Lower lobe of right lung (tissue), 2 donors: ENCODE measurements at regions not wholly inside any gene's neighbourhood (a gene's known extent, or its start where the extent isn't known, plus 50 kb on each side); places are given as distances from the start of the nearest gene placed in this dataset.

Experiments
- ATAC-seq, 2 donors: fragments of 200-7000 bp; cut with Tn5 transposase; one replicate each; pipeline ENCODE4 v1.9.1; 2020 to 2022; ENCODE audit warnings: mild to moderate bottlenecking in 2 of 2, moderate library complexity in 2 of 2
- DNase-seq: peaks from one replicate; pipeline ENCODE4 v3.0.0-alpha.2; 2020
- H3K27ac ChIP-seq: fragments of 200-600 bp; one replicate; pipeline ENCODE4 v1.8.0; 2022
- H3K27me3 ChIP-seq: fragments of 200-600 bp; one replicate; pipeline ENCODE4 v1.8.0; 2022; ENCODE audit warnings: low read depth
- H3K36me3 ChIP-seq: fragments of 200-600 bp; one replicate; pipeline ENCODE4 v1.8.0; 2022; ENCODE audit warnings: mild to moderate bottlenecking
- H3K4me1 ChIP-seq: fragments of 200-600 bp; one replicate; pipeline ENCODE4 v1.8.0; 2022
- H3K4me3 ChIP-seq: fragments of 200-600 bp; one replicate; pipeline ENCODE4 v1.8.0; 2022; ENCODE audit warnings: mild to moderate bottlenecking
- H3K9me3 ChIP-seq: fragments of 200-600 bp; one replicate; pipeline ENCODE4 v1.8.0; 2022
- intact Hi-C: fragments of 100-400 bp; cut with DNase I; formaldehyde crosslinking; loops from one replicate; pipeline ENCODE4 v1.11.0; 2022
- TF ChIP-seq, protein P1 (sequence below): fragments of 200-600 bp; IDR thresholded peaks from one replicate; pipeline ENCODE4 v1.8.0; 2022; ENCODE audit warnings: antibody characterized with exemption, mild to moderate bottlenecking
- donor health status: DM: no; HTN: yes; CAD: no; lungs with severe emphysema.

DNA sequence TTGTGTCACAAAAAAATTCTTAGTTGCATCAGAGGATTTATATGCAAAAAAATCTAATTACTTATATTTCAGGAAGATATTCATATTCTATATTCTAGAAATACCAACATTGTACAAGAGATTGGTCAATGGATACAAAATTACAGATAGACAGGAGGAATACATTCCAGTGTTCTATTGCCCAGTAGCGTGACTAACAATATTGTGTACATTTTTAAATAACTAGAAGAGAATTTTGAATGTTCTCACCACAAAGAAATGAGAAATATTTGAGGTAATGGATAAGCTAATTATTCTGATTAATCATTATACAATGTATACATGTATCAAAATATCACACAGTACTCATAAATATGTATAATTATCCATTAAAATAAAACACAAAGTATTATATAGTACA is 253.3 kb downstream of the IPMK start:
- ATAC-seq (no peak), DNase-seq (no peak)
- Histone ChIP-seq H3K27ac (no peak overlapping the region), H3K9me3 (no peaks in the 10 kb centered on the region), H3K36me3 (no peaks in the 10 kb centered on the region), H3K4me3 (no peak overlapping the region), H3K27me3 (no peaks in the 10 kb centered on the region), H3K4me1 (no peaks in the 10 kb centered on the region)
- TF ChIP-seq, protein P1, sequence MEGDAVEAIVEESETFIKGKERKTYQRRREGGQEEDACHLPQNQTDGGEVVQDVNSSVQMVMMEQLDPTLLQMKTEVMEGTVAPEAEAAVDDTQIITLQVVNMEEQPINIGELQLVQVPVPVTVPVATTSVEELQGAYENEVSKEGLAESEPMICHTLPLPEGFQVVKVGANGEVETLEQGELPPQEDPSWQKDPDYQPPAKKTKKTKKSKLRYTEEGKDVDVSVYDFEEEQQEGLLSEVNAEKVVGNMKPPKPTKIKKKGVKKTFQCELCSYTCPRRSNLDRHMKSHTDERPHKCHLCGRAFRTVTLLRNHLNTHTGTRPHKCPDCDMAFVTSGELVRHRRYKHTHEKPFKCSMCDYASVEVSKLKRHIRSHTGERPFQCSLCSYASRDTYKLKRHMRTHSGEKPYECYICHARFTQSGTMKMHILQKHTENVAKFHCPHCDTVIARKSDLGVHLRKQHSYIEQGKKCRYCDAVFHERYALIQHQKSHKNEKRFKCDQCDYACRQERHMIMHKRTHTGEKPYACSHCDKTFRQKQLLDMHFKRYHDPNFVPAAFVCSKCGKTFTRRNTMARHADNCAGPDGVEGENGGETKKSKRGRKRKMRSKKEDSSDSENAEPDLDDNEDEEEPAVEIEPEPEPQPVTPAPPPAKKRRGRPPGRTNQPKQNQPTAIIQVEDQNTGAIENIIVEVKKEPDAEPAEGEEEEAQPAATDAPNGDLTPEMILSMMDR: no peak
- intact Hi-C loops: no loop called here

DNA sequence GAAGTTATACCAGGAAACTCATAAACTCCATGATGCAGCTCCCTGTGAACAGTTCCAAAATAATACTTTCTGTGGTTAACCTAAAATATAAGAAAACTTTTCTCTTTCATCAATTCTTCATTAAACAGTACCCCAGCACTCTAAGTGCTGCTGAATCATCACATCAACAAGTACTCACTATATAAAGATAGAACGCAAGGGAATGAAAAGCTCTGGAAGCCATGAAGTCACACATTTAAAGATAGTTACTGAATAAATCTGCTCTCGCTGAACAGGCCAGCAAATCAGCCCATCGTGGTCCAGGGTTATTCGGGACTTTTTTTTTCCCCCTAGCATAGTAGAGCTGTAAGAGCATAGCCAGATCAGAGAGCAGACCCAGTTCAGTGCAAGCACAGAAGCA is 254.3 kb downstream of the IPMK start:
- Histone ChIP-seq H3K27me3 (no peaks in the 10 kb centered on the region), H3K27ac (no peak overlapping the region), H3K36me3 (no peaks in the 10 kb centered on the region), H3K4me1 (no peaks in the 10 kb centered on the region), H3K4me3 (no peak overlapping the region), H3K9me3 (no peaks in the 10 kb centered on the region)
- ATAC-seq (no peak), DNase-seq (no peak)
- intact Hi-C loops: no loop called here
- TF ChIP-seq, protein P1: no peak

DNA sequence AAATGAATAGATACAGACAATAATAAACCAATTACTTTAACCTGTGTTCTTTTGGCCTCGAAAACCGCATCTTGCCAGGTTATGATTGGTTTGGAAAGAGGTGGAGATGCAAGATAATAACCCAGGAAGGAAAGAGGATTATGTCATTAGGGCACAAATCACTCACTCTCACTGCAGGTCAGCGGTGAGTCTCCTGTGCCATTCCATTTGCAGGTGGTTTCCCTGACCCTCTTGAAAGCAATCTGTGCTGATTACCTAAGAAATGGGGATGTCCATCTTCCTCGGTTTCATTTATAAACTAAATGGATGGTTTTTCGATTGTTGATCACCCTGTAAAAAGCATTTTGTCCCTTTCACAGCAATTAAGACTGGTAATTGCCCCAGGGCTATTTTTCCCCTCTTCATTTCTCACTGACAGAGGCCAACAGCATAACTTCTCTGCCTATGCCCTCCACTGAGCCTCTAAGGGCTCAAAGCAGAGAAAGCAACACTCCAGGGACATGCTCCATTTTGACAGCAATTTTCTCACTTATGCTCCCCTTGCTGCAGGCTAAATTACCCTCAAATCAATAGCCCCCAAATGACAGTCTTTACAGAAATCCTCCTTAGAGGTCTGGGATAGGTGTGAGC is 257.5 kb downstream of the IPMK start:
- Histone ChIP-seq H3K27ac (no peak overlapping the region), H3K9me3 (no peaks in the 10 kb centered on the region), H3K4me3 (no peak overlapping the region), H3K27me3 (no peaks in the 10 kb centered on the region), H3K4me1 (no peaks in the 10 kb centered on the region), H3K36me3 (no peaks in the 10 kb centered on the region)
- no peak for ATAC-seq
- DNase-seq: no peak
- TF ChIP-seq, protein P1: no peak
- intact Hi-C loops: no loop called here

DNA sequence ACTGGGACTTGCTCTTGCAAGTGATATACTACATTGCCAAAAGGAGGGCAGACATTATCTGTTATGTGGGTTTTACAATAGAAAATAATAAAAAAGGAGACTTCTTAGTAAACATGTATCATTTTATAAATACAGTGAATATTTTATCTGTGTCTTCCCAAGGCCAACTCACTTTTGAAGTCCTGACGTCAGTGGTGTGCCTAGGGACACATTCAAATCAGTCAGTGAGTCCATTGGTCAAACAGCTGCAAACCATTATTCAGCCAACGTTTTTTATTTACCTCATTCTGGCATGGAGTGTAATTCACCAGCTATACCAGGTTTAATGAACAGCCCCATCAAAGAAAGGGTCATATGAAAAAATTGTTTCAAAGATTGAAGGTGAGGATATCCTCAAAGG is 263.7 kb downstream of the IPMK start:
- Histone ChIP-seq H3K36me3 (no peaks in the 10 kb centered on the region), H3K9me3 (no peaks in the 10 kb centered on the region), H3K27ac (no peak overlapping the region), H3K27me3 (no peaks in the 10 kb centered on the region), H3K4me3 (no peak overlapping the region), H3K4me1 (no peaks in the 10 kb centered on the region)
- DNase-seq (no peak), ATAC-seq (no peak)
- intact Hi-C loops: no loop called here
- TF ChIP-seq, protein P1: no peak

DNA sequence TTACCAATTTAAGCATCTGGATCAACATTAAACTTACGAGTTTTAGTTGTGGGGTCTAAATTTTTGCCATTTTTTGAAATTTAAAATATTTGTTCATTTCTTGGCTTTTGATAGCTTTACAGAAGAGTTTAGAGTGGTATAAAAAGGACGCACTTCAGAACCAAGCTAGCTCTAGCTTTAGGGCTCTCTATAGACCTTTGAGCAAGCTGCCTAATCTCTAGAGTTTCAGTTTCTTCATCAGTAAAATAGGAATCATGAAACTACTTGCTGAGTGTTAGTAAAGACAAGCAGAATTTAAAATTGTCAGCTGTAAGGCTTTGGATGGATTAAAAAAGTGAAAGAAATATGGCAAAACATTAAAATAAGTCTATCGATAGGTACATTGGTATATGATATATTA is 266.5 kb downstream of the IPMK start:
- Histone ChIP-seq H3K4me1 (no peaks in the 10 kb centered on the region), H3K27ac (no peak overlapping the region), H3K4me3 (no peak overlapping the region), H3K27me3 (no peaks in the 10 kb centered on the region), H3K36me3 (no peaks in the 10 kb centered on the region), H3K9me3 (no peaks in the 10 kb centered on the region)
- intact Hi-C loops: no loop called here
- TF ChIP-seq, protein P1: no peak
- ATAC-seq (no peak), DNase-seq (no peak)

DNA sequence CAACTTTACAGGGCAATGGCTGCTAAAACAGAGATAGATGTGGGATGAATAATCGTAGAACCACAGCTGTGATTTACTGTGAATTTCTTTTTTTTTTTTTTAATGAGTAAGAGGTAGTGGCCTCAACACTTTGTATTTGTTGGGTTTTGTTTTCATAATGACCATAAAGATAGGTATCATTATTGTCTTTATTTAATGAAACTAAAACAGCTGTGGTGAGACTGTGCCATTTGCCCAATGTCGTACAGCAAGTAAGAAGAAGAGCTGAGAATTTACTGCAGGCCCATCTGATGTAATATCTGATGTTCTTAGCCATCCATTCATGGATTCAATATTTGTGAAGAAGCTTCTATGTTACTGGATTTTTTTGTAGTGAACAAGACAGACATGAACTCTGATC is 271.2 kb downstream of the IPMK start:
- DNase-seq: no peak
- H3K4me3 ChIP-seq: no peak overlapping the region
- H3K27me3 ChIP-seq: no peaks in the 10 kb centered on the region
- H3K36me3 ChIP-seq: no peaks in the 10 kb centered on the region
- intact Hi-C loops: no loop called here
- H3K27ac ChIP-seq: no peak overlapping the region
- no peak for ATAC-seq
- H3K9me3 ChIP-seq: no peaks in the 10 kb centered on the region
- no peaks in the 10 kb centered on the region for H3K4me1 ChIP-seq
- TF ChIP-seq, protein P1: no peak
